Glomerular visceral epithelial cell (primary cell): ENCODE measurements at regions not wholly inside any gene's neighbourhood (a gene's known extent, or its start where the extent isn't known, plus 50 kb on each side); places are given as distances from the start of the nearest gene placed in this dataset.

ENCODE experiments used
- DNase-seq: peaks from one replicate; pipeline ENCODE4 v3.0.0-alpha.2; 2016; ENCODE audit errors: extremely low spot score

DNA sequence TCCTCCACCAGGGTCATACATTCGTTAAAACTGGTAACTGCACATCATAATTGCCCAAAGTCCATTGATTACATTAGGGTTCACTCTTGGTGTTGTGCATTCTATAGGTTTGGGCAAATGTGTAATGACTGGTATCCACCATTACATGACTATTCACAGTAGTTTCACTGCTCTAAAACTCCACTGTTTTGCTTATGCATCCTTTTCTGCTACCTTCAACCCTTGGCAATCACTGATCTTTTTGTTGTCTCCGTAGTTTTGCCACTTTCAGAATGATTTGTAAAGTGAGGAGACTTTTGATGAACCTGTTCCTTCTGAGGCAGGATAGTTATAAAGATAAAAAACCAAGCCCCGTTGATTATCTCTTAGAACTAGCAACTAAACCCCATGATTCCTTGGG is 187.3 kb upstream of the MCHR2 start:
- DNase-seq: no peak

GRCh38 chr6:100179576-100179975 is 185.6 kb upstream of the MCHR2 start:
- no peak for DNase-seq

- DNase-seq: no peak
Observed at GRCh38 chr6:100177956-100178355, 183.9 kb upstream of the MCHR2 start.

- no peak for DNase-seq
Observed at GRCh38 chr6:100176951-100177710, 183.1 kb upstream of the MCHR2 start.

DNA sequence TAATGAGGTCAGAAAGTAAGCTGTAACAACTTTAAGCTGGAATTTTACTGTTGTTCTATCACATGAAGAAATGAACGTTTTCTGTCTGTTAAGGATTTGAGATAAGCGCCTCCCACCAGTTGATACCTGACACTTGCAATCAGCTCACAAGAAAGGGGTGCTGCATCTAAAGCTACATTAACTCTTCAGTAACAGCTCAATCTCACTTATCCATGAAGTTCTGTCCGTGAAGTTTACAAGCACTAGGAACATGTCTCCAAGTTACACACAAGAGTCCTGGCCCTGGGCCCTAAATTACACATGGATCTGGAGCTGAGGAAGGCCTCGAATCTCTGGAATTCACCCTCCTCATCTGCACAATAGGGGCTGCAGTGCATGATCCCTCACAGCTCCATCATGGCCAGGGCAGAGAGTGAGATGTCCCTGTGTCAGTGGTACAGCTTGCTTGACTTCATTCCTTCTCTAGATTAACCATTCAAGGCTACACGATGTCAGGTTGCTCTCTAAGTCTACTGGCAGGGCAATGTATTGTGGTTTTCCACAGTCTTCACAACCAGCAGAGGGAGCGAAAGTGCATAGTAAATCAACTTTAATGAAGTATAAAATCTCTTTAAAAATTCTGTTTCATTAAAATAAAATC is 182.4 kb upstream of the MCHR2 start:
- peak; percentile 39 for DNase-seq

DNA sequence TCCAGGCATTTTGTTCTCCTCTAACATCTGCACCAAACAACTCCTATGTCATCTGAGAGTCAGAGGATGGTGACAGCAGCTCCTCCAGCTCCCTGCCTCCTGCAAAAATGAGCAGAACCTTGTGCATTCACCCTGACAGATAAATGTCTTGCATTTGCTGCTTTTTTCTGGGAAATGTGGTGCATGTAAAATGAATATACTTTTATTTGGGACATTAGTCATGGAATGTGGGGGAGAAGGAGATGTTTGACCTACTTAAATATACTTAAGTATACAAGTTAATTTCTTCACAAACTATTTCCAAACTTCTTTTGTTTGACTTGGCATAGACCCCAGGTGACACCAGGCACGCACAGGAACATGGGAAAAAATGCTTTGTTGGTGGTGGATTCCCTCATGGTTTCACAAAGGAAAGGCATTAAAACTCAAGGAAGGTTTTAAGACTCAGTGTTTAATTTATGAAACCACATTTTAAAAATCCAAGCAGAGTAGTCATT is 181.8 kb upstream of the MCHR2 start:
- DNase-seq: peak; percentile 69

- DNase-seq: no peak
Observed at GRCh38 chr6:100173211-100173610, 179.2 kb upstream of the MCHR2 start.

DNA sequence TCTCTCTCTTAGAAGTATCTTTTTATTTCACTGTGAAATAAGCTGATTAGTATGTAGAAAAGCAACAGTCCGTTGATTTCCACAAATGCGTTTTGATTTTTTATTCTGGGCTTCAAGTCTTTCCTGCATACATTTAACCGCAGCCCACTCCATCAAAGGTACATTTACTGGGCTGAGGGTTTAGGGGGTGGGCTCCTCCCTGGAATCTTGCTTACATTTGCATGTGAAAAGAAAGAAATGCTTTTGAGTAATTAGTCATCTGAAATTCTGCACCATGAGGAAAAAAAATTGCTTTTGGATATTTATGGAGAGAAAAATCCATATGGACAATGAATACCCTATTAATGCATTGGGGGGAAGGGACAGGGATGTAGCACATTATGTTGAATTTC is 178.3 kb upstream of the MCHR2 start:
- no peak for DNase-seq

DNA sequence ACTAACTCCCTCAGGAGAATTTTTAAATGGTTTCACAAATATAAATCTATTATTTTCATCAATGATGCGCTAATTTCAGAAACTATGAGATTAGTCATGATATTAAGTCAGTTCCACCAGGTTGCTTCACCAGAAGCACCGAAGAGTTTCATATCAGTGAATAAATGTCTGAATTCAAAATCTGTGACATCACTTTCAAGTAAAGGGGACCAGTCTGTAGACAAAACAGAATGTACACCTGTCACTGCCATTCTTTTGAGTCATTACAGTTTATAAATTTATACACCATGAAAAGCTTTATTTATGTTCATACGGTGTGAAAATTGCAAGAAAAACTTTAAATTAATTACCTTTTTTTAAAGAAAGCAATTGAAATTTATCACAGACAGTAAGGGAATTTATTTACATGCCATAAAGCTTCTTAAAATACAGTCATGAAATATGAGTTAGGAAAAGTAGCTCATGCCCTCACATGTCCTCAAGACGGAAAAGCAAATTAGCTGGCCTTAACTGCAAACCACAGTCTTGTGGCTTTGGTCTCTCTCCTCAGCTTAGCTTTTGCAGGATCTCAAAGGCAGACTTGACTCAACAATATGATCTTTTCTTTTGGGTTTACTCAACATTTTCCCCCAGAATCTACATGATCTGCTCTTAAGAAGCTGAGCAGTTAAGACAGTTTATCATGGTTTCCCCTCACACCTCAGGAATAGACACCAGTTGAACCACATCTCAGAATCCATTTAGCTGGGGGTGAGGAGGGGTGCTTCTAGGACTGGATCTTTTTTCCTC is 177.7 kb upstream of the MCHR2 start:
- DNase-seq: peak; percentile 61

DNA sequence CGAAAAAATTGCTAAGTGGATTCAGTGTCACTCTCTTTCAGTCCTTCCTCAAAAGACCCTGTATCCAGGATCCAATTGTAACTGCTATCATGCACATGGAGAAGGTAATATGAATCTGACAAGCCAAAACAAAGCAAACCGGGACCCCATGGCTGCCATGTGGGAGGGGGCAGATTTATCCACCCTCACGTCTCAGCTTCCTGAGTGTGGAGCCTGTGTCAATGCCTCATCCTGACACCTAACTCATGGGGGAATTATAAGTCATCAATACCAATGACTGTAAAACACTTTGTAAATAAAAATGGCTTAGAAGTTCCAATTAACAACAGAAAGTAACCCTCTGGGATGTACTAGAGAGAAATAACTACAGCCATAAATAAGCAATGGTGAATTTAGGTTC is 174.1 kb upstream of the MCHR2 start:
- no peak for DNase-seq

- DNase-seq: no peak
Observed at GRCh38 chr6:100167585-100167984, 173.6 kb upstream of the MCHR2 start.

- no peak for DNase-seq
Observed at GRCh38 chr6:100166956-100167355, 172.9 kb upstream of the MCHR2 start.

DNA sequence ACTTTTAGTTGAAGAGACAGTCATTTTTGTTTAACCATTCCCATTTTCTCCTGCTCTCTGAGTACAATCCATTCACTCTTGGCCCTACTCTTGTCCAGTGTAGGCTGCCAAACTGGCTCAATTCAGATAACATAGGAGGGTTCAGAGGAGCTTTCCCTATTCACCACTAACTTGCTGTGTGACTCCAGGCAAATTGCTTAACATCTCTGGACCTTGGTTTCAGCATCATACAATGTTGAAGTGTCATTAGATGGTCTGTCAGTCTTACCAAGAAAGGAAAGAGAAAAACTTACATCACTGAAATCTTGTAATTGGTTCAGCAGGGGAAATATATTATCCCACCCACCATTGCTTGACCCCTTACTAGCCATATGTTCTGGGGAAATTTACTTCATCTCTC is 171.4 kb upstream of the MCHR2 start:
- no peak for DNase-seq

DNA sequence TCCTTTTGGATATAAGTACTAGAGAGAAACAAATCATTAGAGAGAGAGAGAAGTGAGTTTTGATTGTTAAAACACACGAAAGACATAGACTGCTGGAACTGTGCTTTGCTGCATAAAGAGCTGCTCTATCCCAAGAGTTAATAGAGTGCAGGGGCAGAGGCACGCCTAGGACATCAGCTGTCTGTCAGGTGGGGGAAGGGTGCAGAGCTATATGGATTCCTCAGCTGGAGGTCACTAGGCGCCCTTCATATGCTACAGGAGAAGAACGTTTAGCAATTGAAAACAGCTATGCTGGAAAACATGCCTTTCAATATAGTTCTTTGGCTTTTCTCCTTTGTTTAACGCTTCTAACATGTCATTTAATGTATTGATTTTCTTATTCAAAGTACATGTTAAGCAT is 169.0 kb upstream of the MCHR2 start:
- DNase-seq: no peak

GRCh38 chr6:100161782-100162365 is 167.9 kb upstream of the MCHR2 start:
- no peak for DNase-seq

DNA sequence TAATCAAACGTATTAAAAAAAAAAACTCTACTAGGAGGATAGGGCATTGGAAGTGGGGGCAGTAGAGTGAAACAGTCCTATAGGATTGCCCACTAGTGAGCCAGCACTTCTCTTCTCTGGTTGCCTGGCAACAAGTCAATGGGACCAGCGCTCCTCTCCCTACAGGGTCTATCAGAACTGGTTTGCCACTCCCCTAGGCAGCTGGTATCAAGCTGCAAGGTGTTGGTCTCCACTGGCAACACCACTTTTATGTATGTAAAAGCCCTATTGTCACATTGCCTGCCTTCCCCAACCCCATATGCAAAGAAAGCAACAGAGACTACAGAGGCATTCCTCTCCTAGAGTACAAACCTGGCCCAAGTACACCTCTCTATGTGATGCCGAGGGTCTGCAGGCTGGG is 166.9 kb upstream of the MCHR2 start:
- DNase-seq: no peak

- DNase-seq: no peak
Observed at GRCh38 chr6:100155141-100155540, 161.1 kb upstream of the MCHR2 start.

GRCh38 chr6:100153636-100154275 is 159.7 kb upstream of the MCHR2 start:
- DNase-seq: no peak

DNA sequence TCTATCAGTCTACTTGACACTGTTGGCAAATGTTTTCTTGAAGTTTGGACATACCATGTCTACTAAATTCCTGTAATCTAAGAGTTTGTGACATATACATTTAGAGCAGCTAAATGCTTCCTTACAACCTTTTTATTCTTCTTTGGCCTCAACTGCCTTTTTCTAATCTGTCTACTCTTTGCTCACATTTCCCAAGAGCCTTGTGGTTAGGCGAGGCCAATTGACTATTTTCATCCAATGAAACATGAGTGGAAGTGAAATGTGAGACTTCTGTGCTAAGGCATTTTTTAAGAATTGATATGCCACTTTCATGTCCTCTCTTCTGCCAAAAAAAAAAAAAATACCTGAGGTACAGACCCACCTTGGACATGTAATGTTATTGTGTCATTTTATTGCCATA is 158.2 kb upstream of the MCHR2 start:
- DNase-seq: no peak

- no peak for DNase-seq
Observed at GRCh38 chr6:100144991-100145390, 151.0 kb upstream of the MCHR2 start.

DNA sequence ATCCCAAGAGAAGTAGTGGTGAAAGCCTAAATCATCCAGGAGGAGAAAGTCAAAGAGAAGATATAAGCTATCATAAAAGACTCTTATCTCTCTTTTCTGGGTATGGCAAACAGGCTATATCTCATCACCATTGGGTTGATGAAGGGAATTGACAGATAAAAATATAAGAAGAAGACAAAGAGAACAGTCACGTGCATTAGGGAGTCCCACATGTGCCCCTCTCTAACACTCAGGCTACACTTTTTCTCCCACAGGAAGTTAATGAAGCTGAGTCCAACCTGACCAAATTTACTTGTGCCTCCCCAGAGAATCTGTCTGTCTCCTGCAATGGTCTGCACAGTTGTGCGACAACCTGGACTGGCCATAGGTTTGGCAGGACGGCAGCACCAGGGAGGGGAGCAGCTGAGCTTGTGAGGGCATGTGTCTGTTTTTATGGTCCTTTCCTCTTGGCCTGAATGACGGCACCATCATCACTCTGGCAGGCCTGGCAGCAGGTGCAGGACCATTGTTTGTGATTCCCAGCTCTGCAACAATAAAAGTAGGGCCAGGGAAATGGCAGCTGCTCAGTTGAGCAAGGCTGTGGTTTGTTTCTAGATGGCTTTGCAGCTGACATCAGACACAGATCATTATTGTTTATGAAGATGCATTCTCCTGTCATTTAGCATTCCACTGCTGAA is 144.5 kb upstream of the MCHR2 start:
- no peak for DNase-seq
